Right atrium auricular region (tissue), 2 donors: ENCODE measurements at regions not wholly inside any gene's neighbourhood (a gene's known extent, or its start where the extent isn't known, plus 50 kb on each side); places are given as distances from the start of the nearest gene placed in this dataset.

Source experiments
- DNase-seq: peaks from one replicate; pipeline ENCODE4 v3.0.0-alpha.2; 2019; ENCODE audit warnings: low spot score
- H3K27ac ChIP-seq, 2 donors: fragments of 200-600 bp; sonication (generic); 1 replicate in 1 of 2; 2 replicates in 1 of 2; pipeline ENCODE4 v1.5.1; 2016 to 2019
- H3K27me3 ChIP-seq, 2 donors: fragments of 200-600 bp; sonication (generic); one replicate each; pipeline versions ENCODE4 v1.5.1 to v1.6.0; 2017 to 2019
- H3K36me3 ChIP-seq: fragments of 200-600 bp; sonication (generic); one replicate; pipeline ENCODE4 v1.5.1; 2016
- H3K4me1 ChIP-seq, 2 donors: fragments of 200-600 bp; sonication (generic); one replicate each; pipeline versions ENCODE4 v1.5.1 to v1.6.0; 2017 to 2019
- H3K4me3 ChIP-seq, 2 donors: fragments of 200-600 bp; sonication (generic); 1 replicate in 1 of 2; 2 replicates in 1 of 2; pipeline ENCODE4 v1.5.1; 2017 to 2019; ENCODE audit warnings: mild to moderate bottlenecking in 1 of 2, moderate library complexity in 1 of 2
- H3K9me3 ChIP-seq, 2 donors: fragments of 200-600 bp; sonication (generic); one replicate each; pipeline ENCODE4 v1.5.1; 2019
- TF ChIP-seq, protein P1 (sequence below), 2 donors: fragments of 200-600 bp; sonication (generic); IDR thresholded peaks; one replicate each; pipeline ENCODE4 v1.5.1; 2019; ENCODE audit warnings: antibody characterized with exemption in 2 of 2

DNA sequence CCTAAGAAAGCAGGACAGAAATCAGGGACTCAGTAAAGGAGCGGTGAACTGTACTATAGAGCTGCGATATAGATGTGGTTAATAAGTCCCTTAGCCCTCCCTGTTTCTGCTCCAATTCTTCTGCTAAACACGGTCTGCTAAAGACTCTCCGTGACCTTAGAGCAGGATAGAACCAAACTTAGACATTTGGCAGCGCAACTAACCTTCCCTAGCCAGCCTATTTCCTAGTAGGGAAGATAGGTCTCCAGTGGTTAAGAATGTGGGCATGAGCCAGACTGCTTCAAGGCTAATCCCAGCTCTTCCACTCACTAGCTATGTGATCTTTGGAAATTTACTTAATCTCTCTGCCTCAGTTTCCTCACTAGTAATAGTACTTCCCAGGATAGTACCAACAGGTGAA is 193.6 kb upstream of the IL12A start:
- H3K4me1 ChIP-seq: peaks cover 0 to 68% of the 10 kb centered on the region in 2 donors
- no peak for DNase-seq
- peak overlapping the region; percentile 55 to 83 for H3K27ac ChIP-seq
- H3K36me3 ChIP-seq: no peaks in the 10 kb centered on the region
- H3K4me3 ChIP-seq: no peak overlapping the region
- H3K27me3 ChIP-seq: no peaks in the 10 kb centered on the region
- no peaks in the 10 kb centered on the region for H3K9me3 ChIP-seq
- TF ChIP-seq, protein P1, sequence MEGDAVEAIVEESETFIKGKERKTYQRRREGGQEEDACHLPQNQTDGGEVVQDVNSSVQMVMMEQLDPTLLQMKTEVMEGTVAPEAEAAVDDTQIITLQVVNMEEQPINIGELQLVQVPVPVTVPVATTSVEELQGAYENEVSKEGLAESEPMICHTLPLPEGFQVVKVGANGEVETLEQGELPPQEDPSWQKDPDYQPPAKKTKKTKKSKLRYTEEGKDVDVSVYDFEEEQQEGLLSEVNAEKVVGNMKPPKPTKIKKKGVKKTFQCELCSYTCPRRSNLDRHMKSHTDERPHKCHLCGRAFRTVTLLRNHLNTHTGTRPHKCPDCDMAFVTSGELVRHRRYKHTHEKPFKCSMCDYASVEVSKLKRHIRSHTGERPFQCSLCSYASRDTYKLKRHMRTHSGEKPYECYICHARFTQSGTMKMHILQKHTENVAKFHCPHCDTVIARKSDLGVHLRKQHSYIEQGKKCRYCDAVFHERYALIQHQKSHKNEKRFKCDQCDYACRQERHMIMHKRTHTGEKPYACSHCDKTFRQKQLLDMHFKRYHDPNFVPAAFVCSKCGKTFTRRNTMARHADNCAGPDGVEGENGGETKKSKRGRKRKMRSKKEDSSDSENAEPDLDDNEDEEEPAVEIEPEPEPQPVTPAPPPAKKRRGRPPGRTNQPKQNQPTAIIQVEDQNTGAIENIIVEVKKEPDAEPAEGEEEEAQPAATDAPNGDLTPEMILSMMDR (IDR thresholded peaks at IDR 0.05): no peak

DNA sequence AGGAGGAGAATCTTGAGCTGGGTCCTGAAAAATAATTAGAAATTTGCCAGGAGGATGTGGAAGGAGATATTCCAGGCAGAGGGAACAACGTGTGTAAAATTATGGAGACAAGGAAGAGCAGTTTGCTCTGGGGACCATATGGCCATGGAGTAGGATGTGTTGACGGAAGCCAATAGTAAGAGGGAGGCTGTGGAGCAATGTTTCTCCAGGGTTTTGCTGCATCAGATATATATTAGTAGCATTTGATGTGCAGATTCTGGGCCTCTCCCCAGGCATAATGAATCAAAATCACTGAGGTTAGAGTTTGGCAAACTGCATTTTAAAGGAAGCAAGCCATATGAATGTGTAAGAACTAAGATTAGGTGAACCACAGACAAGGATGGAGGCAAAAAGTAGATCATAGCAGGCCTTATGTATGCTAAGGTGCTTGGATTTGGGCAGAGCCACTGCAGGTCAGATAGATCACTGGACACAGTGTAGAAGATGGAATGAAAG is 192.9 kb upstream of the IL12A start:
- H3K27ac ChIP-seq: peak overlapping the region; percentile 54 to 83
- H3K27me3 ChIP-seq: no peaks in the 10 kb centered on the region
- no peaks in the 10 kb centered on the region for H3K36me3 ChIP-seq
- TF ChIP-seq, protein P1 (IDR thresholded peaks at IDR 0.05): no peak
- DNase-seq: no peak
- peaks cover 0 to 75% of the 10 kb centered on the region in 2 donors for H3K4me1 ChIP-seq
- no peaks in the 10 kb centered on the region for H3K9me3 ChIP-seq
- no peak overlapping the region for H3K4me3 ChIP-seq

DNA sequence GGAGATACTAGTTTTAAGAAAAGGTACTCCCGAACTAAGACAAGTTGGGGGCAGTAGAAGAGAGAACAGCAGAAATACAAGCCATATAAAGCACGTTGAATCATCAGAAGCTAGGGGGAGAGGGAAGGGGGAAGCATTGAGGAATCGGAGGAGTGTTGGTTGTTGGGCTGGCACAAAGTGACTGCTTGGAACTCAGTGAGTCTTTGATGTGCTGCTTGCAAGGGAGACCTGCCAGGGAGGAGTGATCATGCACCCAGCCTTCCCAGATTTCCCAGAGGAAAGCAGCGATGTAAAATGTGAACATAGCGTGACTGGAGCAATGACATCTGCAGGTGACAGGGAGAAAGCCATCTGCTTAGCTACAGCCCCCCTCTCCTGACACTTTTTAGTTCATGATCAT is 192.4 kb upstream of the IL12A start:
- TF ChIP-seq, protein P1 (IDR thresholded peaks at IDR 0.05): no peak
- Histone ChIP-seq H3K4me1 (peaks cover 0 to 80% of the 10 kb centered on the region in 2 donors), H3K4me3 (no peak overlapping the region), H3K9me3 (no peaks in the 10 kb centered on the region), H3K36me3 (no peaks in the 10 kb centered on the region), H3K27ac (peak overlapping the region; percentile 54 to 83), H3K27me3 (no peaks in the 10 kb centered on the region)
- no peak for DNase-seq

DNA sequence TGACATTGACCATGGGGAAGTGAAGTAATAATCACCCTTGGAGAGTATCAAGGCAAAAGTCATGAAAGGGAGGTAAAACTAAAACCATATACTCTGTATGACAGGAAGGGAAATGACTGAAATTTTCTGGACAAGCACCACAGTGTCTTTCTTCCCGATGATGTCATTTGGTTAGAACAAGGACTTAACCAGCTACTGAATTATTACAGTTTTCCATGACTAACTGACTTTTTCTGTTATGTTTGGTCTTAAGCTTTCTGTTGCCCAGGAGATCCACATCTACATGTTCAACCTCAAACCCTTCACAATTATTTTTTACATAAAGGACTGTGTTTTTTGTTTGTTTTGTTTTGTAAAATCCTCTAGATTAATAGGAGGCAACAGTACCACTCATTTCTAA is 191.9 kb upstream of the IL12A start:
- Histone ChIP-seq H3K4me3 (no peak overlapping the region), H3K27ac (peak overlapping the region; percentile 54 to 83), H3K9me3 (no peaks in the 10 kb centered on the region), H3K27me3 (no peaks in the 10 kb centered on the region), H3K36me3 (no peaks in the 10 kb centered on the region), H3K4me1 (peaks cover 0 to 78% of the 10 kb centered on the region in 2 donors)
- TF ChIP-seq, protein P1 (IDR thresholded peaks at IDR 0.05): no peak
- DNase-seq: no peak

DNA sequence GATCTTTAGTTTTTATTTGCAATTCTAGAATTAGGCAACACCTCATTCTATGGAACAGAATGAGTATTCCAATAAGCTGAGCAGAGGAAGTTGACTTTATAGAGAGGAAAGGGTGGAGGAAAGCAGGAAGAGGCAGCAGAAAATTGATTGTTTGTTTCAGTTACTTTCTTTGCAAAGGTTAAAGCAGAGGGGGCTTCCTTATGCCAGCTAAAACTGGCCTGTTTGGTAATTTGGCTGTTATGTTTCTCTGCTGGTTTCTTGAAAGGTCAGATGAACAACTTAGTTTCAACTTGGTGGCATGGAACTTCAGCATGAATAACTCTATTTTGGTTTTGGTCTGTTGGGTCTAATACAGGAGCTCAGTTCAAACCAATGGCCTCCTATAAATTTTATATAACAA is 190.9 kb upstream of the IL12A start:
- peak overlapping the region; percentile 54 to 83 for H3K27ac ChIP-seq

More for the DNA sequence above, 190.9 kb upstream of the IL12A start:
- H3K9me3 ChIP-seq: no peaks in the 10 kb centered on the region
- peaks cover 0 to 78% of the 10 kb centered on the region in 2 donors for H3K4me1 ChIP-seq
- H3K27me3 ChIP-seq: no peaks in the 10 kb centered on the region
- no peak for DNase-seq
- no peak overlapping the region for H3K4me3 ChIP-seq
- H3K36me3 ChIP-seq: no peaks in the 10 kb centered on the region
- TF ChIP-seq, protein P1 (IDR thresholded peaks at IDR 0.05): no peak
